SK-N-MC (cell line): ENCODE measurements at regions not wholly inside any gene's neighbourhood (a gene's known extent, or its start where the extent isn't known, plus 50 kb on each side); places are given as distances from the start of the nearest gene placed in this dataset.

Experiments used
- EZH2 ChIP-seq: fragments of 200-600 bp; sonication (generic); IDR thresholded peaks from one replicate; pipeline ENCODE4 v1.6.1; 2017; ENCODE audit warnings: antibody characterized with exemption
- POLR2AphosphoS5 ChIP-seq: IDR thresholded peaks from 2 replicates; pipeline ENCODE4 v1.6.1; 2012; ENCODE audit warnings: mild to moderate bottlenecking, low read depth, low read length, borderline replicate concordance

DNA sequence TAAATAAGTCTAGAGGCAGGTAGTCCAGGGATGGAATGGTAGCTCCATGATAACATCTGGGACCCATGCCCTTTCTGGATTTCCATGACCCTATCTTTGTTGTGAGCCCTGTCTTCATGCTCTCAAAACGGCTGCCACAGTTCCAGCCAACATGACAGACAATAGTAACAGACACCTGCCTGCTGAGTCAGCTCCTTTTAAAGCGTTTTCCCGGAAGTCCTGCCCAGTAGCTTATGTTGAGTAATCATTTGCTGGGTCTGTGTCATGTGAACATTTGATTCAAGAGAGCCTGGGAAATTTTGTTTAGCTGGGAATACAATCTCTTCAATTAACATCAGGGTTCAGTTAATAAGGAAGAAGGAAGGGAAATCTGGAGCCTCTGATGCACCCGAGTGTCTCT is 262.2 kb upstream of the SULF2 start:
- TF ChIP-seq POLR2AphosphoS5, result no peak
- no peak for TF ChIP-seq EZH2
